ENCODE measurements at regions not wholly inside any gene's neighbourhood (a gene's known extent, or its start where the extent isn't known, plus 50 kb on each side); places are given as distances from the start of the nearest gene placed in this dataset.
A peak's percentile ranks its signal among the peaks of the same experiment; 100 is the strongest.

DNA sequence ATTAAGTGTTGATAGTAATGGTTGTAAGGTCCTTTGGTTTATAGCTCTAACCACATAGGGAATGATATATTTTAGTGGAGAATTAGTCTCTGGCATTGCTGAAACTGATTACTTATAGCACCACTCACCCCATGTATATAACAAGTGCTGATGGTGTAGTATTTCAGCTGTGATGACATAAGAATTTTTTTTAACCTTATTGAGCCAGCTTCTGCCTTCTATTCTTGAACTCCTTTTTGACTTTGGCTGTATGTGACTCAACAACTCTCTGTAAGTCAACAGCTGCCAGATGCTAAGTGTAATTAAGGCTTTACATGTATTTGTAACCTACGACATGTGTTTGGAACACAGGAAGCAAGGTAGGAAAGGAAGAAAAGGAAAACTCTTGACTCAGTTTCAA is 929.6 kb upstream of the WWC1 start:
- WGBS, 5 donors = 62 to 81% (median 74%) methylated on average over 1 of the region's 1 CpG
- Histone ChIP-seq H3K4me3 (no peak overlapping the region), H3K36me3 (no peaks in the 10 kb centered on the region), H3K27me3 (replicated peaks in 1 of 7) (no peaks in the 10 kb centered on the region), H3K27ac (no peak overlapping the region), H3K4me1 (no peaks in the 10 kb centered on the region), H3K9me3 (peaks cover 0 to 49% (median 19%) of the 10 kb centered on the region in 8 donors)
- intact Hi-C loops (cut with DNase I; ENCODE audit: low total_unique reads) = no loop called here
- no peak for DNase-seq
- TF ChIP-seq, protein P1, sequence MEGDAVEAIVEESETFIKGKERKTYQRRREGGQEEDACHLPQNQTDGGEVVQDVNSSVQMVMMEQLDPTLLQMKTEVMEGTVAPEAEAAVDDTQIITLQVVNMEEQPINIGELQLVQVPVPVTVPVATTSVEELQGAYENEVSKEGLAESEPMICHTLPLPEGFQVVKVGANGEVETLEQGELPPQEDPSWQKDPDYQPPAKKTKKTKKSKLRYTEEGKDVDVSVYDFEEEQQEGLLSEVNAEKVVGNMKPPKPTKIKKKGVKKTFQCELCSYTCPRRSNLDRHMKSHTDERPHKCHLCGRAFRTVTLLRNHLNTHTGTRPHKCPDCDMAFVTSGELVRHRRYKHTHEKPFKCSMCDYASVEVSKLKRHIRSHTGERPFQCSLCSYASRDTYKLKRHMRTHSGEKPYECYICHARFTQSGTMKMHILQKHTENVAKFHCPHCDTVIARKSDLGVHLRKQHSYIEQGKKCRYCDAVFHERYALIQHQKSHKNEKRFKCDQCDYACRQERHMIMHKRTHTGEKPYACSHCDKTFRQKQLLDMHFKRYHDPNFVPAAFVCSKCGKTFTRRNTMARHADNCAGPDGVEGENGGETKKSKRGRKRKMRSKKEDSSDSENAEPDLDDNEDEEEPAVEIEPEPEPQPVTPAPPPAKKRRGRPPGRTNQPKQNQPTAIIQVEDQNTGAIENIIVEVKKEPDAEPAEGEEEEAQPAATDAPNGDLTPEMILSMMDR (IDR thresholded peaks at IDR 0.05 in 8 of 11, conservative IDR thresholded peaks at IDR 0.05 in 3 of 11) = no peak
- TF ChIP-seq POLR2A (IDR thresholded peaks at IDR 0.05) (no peak), POLR2AphosphoS5 (IDR thresholded peaks at IDR 0.05) (no peak)

DNA sequence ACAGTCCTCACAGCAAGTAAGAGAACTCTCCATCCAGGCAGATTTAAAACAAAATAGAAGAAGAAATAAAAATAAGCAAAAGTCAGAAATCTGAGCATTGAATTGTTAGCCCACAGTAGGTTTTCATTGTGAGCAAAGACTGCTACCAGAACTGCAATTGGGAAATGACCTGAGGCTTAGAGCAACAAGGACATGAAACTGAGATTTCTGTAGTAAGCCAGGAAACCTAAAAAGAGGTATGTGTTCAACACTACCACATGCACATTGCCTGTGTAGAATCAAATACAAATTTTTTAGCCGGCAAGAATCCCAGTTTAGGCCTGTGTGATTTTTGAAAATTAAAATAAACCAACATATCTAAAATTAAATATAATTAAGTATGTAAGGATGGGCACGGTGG is 928.4 kb upstream of the WWC1 start:
- Histone ChIP-seq H3K4me1 (no peaks in the 10 kb centered on the region), H3K9me3 (peaks cover 0 to 49% (median 19%) of the 10 kb centered on the region in 8 donors), H3K4me3 (no peak overlapping the region), H3K36me3 (no peaks in the 10 kb centered on the region), H3K27me3 (replicated peaks in 1 of 7) (no peaks in the 10 kb centered on the region), H3K27ac (no peak overlapping the region)
- intact Hi-C loops (cut with DNase I; ENCODE audit: low total_unique reads) = no loop called here
- TF ChIP-seq, protein P1 (IDR thresholded peaks at IDR 0.05 in 8 of 11, conservative IDR thresholded peaks at IDR 0.05 in 3 of 11) = no peak
- no peak for DNase-seq
- 91 to 99% (median 97%) methylated on average over 2 of the region's 2 CpGs for WGBS, 5 donors

- Histone ChIP-seq H3K36me3 (no peaks in the 10 kb centered on the region), H3K4me3 (no peak overlapping the region), H3K27me3 (replicated peaks in 1 of 7) (no peaks in the 10 kb centered on the region), H3K9me3 (peaks cover 0 to 5% (median 0%) of the 10 kb centered on the region in 8 donors), H3K27ac (no peak overlapping the region), H3K4me1 (no peaks in the 10 kb centered on the region)
- peak; percentile 67 for DNase-seq
- TF ChIP-seq POLR2AphosphoS5 (IDR thresholded peaks at IDR 0.05) (no peak), POLR2A (IDR thresholded peaks at IDR 0.05) (no peak)
- TF ChIP-seq, protein P1 (IDR thresholded peaks at IDR 0.05 in 8 of 11, conservative IDR thresholded peaks at IDR 0.05 in 3 of 11) = no peak
- intact Hi-C loops (cut with DNase I; ENCODE audit: low total_unique reads) = no loop called here
- WGBS, 5 donors = 81 to 87% (median 84%) methylated on average over 17 of the region's 17 CpGs
Measured at GRCh38 chr5:167375125-167375524, 916.3 kb upstream of the WWC1 start.

DNA sequence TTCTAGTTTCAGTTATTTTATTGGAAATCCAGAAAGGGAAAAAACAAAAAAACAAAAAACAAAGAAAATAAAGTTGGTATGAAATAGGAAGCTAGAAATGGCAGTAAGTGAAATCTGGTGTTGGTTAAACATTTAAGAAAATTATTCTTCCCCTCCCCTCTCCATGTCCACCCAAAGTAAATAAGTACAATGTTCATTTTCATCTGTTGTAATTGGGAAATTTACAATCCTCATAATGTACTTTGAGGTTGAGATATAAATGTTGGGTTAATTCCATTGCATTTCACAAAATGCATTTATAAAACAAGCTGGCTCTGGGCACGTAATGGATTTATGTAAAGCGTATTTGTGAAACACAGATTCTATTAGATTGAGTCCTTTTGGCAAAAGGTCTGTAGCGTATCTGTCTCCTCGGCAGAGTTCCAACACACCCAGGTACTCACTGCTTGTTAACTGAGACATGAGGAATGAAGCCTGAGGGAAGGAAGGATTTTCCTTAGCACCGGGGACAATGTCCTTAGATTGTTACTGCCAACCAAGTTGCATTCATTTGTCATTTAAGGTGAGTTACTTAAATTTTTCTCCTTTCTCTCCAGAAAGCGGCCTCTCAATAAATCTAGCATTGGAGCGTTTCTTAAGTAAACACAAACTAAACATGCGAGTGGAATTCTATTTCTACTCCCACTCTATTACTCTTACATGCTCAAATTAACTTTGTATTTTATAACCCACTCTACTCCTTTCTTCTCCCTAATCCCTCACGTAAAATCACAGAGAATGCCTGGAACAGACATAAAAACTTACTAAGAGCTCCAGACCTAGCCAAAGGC is 912.3 kb upstream of the WWC1 start:
- no peak overlapping the region for H3K4me3 ChIP-seq
- H3K27me3 ChIP-seq (replicated peaks in 1 of 7) = no peaks in the 10 kb centered on the region
- intact Hi-C loops (cut with DNase I; ENCODE audit: low total_unique reads) = no loop called here
- no peak overlapping the region for H3K27ac ChIP-seq
- WGBS, 5 donors = 76 to 87% (median 82%) methylated on average over 9 of the region's 9 CpGs
- H3K9me3 ChIP-seq = peaks cover 0 to 5% (median 0%) of the 10 kb centered on the region in 8 donors
- H3K36me3 ChIP-seq = no peaks in the 10 kb centered on the region
- TF ChIP-seq, protein P1 (IDR thresholded peaks at IDR 0.05 in 8 of 11, conservative IDR thresholded peaks at IDR 0.05 in 3 of 11) = no peak
- no peak for TF ChIP-seq POLR2A (IDR thresholded peaks at IDR 0.05)
- no peak for DNase-seq
- H3K4me1 ChIP-seq = no peaks in the 10 kb centered on the region
